Smooth muscle cell (in vitro differentiated cells): ENCODE measurements at regions not wholly inside any gene's neighbourhood (a gene's known extent, or its start where the extent isn't known, plus 50 kb on each side); places are given as distances from the start of the nearest gene placed in this dataset.
"Not testable (repeated sequence)": the region's sequence is repeated elsewhere in the genome, so short reads cannot be mapped to it uniquely, and the experiment has no call there.

Source experiments
- DNase-seq: peaks from one replicate; lab custom pipeline; 2025; ENCODE audit not compliant: unreplicated experiment; lab: John Stamatoyannopoulos, UW
- H2AFZ ChIP-seq: fragments of 200-600 bp; sonication (generic); 2 replicates; pipeline ENCODE4 v1.6.0; 2016; ENCODE audit warnings: antibody characterized with exemption, low read depth, mild to moderate bottlenecking
- H3F3A ChIP-seq: fragments of 200-600 bp; sonication (generic); 2 replicates; pipeline ENCODE4 v1.6.0; 2017; ENCODE audit warnings: antibody characterized with exemption, low read depth
- H3K27ac ChIP-seq: fragments of 200-600 bp; sonication (generic); 2 replicates; pipeline ENCODE4 v1.5.1; 2016; ENCODE audit warnings: low read depth, mild to moderate bottlenecking
- H3K27me3 ChIP-seq: fragments of 200-600 bp; sonication (generic); 2 replicates; pipeline ENCODE4 v1.6.1; 2016; ENCODE audit warnings: low read depth, mild to moderate bottlenecking
- H3K36me3 ChIP-seq: fragments of 200-600 bp; sonication (generic); 2 replicates; pipeline ENCODE4 v1.5.1; 2016; ENCODE audit warnings: low read depth
- H3K4me1 ChIP-seq: fragments of 200-600 bp; sonication (generic); 2 replicates; pipeline ENCODE4 v1.5.1; 2016; ENCODE audit warnings: low read depth
- H3K4me2 ChIP-seq: fragments of 200-600 bp; sonication (generic); 2 replicates; pipeline ENCODE4 v1.6.0; 2016; ENCODE audit warnings: mild to moderate bottlenecking
- H3K4me3 ChIP-seq: fragments of 200-600 bp; sonication (generic); 2 replicates; pipeline ENCODE4 v1.5.1; 2016; ENCODE audit warnings: mild to moderate bottlenecking
- H3K79me2 ChIP-seq: fragments of 200-600 bp; sonication (generic); 2 replicates; pipeline ENCODE4 v1.6.0; 2016; ENCODE audit warnings: low read depth, mild to moderate bottlenecking
- H3K9ac ChIP-seq: fragments of 200-600 bp; sonication (generic); 2 replicates; pipeline ENCODE4 v1.6.0; 2016; ENCODE audit warnings: low read depth
- H3K9me3 ChIP-seq: fragments of 200-600 bp; sonication (generic); replicated peaks from 2 replicates; pipeline ENCODE4 v1.5.1; 2016; ENCODE audit warnings: low read depth
- H4K20me1 ChIP-seq: fragments of 200-600 bp; sonication (generic); 2 replicates; pipeline ENCODE4 v1.6.0; 2016; ENCODE audit warnings: low read depth
- CTCF ChIP-seq: fragments of 200-600 bp; sonication (generic); IDR thresholded peaks from 2 replicates; pipeline ENCODE4 v1.5.1; 2017; ENCODE audit warnings: borderline replicate concordance, mild to moderate bottlenecking, antibody characterized with exemption; ENCODE audit not compliant: insufficient read depth, poor library complexity, severe bottlenecking
- WGBS: methylation state at CpG from one replicate; pipeline ENCODE4 v1.1.7; 2016; ENCODE audit warnings: low lambda C conversion rate; 5-methylcytosine and 5-hydroxymethylcytosine counted together

- Histone ChIP-seq H3K9me3 (no peaks in the 10 kb centered on the region), H2AFZ (no peak overlapping the region), H3K79me2 (no peaks in the 10 kb centered on the region), H3K9ac (peak overlapping the region; percentile 64), H3K4me2 (peak overlapping the region; percentile 74), H3K4me1 (peaks cover 7% of the 10 kb centered on the region), H3K27me3 (no peaks in the 10 kb centered on the region), H4K20me1 (no peaks in the 10 kb centered on the region), H3K36me3 (no peaks in the 10 kb centered on the region), H3K27ac (peak overlapping the region; percentile 93), H3K4me3 (no peak overlapping the region), H3F3A (peaks cover 8% of the 10 kb centered on the region)
- 18% methylated on average over 5 of the region's 5 CpGs for WGBS
- TF ChIP-seq CTCF: no peak
- no peak for DNase-seq
Observed at GRCh38 chr15:89002281-89002761, 85.9 kb upstream of the ABHD2 start.

DNA sequence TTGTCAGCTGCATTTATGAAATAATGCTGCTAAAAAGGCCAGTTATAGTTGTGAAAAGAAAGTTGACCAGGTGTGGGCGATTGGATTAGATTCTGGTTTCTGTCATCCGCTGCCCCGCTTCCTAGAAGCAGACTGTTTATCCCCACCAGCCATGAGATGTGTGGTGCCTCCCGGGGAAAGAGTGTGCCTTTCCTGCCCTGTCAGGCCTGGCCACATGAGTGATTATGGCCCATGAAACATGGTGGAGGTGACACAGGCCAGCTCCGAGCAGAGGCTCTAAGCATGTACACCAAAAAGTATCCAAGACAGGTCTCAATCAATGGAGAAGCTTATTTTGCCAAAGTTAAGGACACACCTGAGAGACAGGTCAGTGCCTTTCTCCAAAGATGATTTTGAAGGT is 85.4 kb upstream of the ABHD2 start:
- peak overlapping the region; percentile 64 for H3K9ac ChIP-seq
- 44% methylated on average over 5 of the region's 5 CpGs for WGBS

DNA sequence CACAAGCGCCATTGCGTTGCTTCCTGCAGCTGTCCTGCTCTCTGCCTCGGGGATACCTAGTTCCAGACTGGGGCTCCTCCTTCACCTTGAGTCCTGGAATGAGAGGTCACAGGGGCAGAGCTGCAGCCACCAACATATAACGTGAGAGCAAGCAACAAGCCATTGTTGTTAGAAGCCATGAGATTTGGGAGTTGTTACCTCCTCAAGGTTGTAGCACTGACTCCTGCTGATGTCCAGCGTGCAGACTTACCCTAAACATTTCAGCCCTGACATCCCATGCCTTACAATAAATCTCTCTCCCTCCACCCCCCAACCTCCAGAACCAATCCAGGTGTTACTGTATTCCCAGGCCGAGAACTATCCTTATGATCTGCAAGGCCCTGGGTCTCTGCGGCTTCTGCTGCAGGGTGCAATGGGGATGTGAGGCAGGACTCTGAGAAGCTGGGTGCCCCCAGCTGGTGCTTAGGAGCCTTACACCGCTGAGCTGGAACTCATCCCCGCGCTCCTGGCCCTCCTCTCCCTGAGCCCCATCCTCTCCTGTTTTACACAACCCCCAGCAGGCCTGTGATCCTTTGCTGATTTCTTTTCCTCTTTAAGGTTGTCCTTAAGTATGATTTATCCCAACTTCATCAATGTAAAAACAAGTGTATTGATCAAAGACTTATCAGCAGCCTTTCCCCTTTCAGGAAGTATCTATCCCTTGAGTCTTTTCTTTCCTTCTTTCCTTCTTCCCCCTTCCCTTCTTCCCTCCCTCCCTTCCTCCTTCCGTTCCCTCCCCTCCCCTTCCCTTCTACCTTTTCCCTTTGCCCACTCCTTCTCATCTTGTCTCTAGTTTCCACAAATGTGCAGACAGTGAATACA is 84.2 kb upstream of the ABHD2 start:
- TF ChIP-seq CTCF: peak; percentile 36
- no peak overlapping the region for H3K4me2 ChIP-seq
- WGBS: 55% methylated on average over 11 of the region's 11 CpGs
- H3K9ac ChIP-seq: no peak overlapping the region
- H3F3A ChIP-seq: peaks cover 8% of the 10 kb centered on the region
- no peak for DNase-seq
- H3K9me3 ChIP-seq: no peaks in the 10 kb centered on the region
- H3K36me3 ChIP-seq: no peaks in the 10 kb centered on the region
- H3K4me3 ChIP-seq: no peak overlapping the region
- H3K27ac ChIP-seq: no peak overlapping the region
- peaks cover 7% of the 10 kb centered on the region for H3K4me1 ChIP-seq
- no peaks in the 10 kb centered on the region for H3K79me2 ChIP-seq
- no peaks in the 10 kb centered on the region for H4K20me1 ChIP-seq
- no peaks in the 10 kb centered on the region for H3K27me3 ChIP-seq
- H2AFZ ChIP-seq: no peak overlapping the region

More for the DNA sequence above, 85.4 kb upstream of the ABHD2 start:
- TF ChIP-seq CTCF: no peak
- H3K4me3 ChIP-seq: no peak overlapping the region
- peak overlapping the region; percentile 93 for H3K27ac ChIP-seq
- no peaks in the 10 kb centered on the region for H3K36me3 ChIP-seq
- no peaks in the 10 kb centered on the region for H4K20me1 ChIP-seq
- H3K4me2 ChIP-seq: peak overlapping the region; percentile 74
- H3K9me3 ChIP-seq: no peaks in the 10 kb centered on the region
- no peaks in the 10 kb centered on the region for H3K79me2 ChIP-seq
- no peaks in the 10 kb centered on the region for H3K27me3 ChIP-seq
- no peak for DNase-seq
- peaks cover 8% of the 10 kb centered on the region for H3F3A ChIP-seq
- H2AFZ ChIP-seq: no peak overlapping the region
- H3K4me1 ChIP-seq: peaks cover 7% of the 10 kb centered on the region

- Histone ChIP-seq H4K20me1 (no peaks in the 10 kb centered on the region), H3K36me3 (no peaks in the 10 kb centered on the region), H2AFZ (no peak overlapping the region), H3K4me3 (no peak overlapping the region), H3K4me2 (no peak overlapping the region), H3K9ac (no peak overlapping the region), H3K4me1 (peaks cover 7% of the 10 kb centered on the region), H3K79me2 (no peaks in the 10 kb centered on the region), H3F3A (peaks cover 8% of the 10 kb centered on the region), H3K27ac (no peak overlapping the region), H3K9me3 (no peaks in the 10 kb centered on the region), H3K27me3 (no peaks in the 10 kb centered on the region)
- TF ChIP-seq CTCF: no peak
- no peak for DNase-seq
- WGBS: 95% methylated on average over 4 of the region's 4 CpGs
Observed at GRCh38 chr15:89004726-89005030, 83.6 kb upstream of the ABHD2 start.

GRCh38 chr15:89007527-89007926 is 80.7 kb upstream of the ABHD2 start:
- H3K4me2 ChIP-seq, H3K4me3 ChIP-seq, H4K20me1 ChIP-seq, H2AFZ ChIP-seq, H3K27ac ChIP-seq, H3K9ac ChIP-seq, H3K79me2 ChIP-seq, H3K9me3 ChIP-seq, H3K27me3 ChIP-seq, H3K4me1 ChIP-seq, DNase-seq, H3K36me3 ChIP-seq, H3F3A ChIP-seq: not testable (repeated sequence)
- WGBS: 92% methylated on average over 9 of the region's 9 CpGs
